CD8-positive, alpha-beta memory T cell (primary cell): ENCODE measurements at regions not wholly inside any gene's neighbourhood (a gene's known extent, or its start where the extent isn't known, plus 50 kb on each side); places are given as distances from the start of the nearest gene placed in this dataset.

Experiments used
- CTCF ChIA-PET: fragments of 350-600 bp; sonication (Branson Sonifier 250); formaldehyde crosslinking; loops from one replicate; lab custom pipeline; 2021; ENCODE audit warnings: antibody characterized with exemption; lab: Charles Lee
- POLR2A ChIA-PET: fragments of 350-600 bp; sonication (Branson Sonifier 250); formaldehyde crosslinking; loops from one replicate; lab custom pipeline; 2021; ENCODE audit warnings: antibody characterized with exemption; lab: Charles Lee
- DNase-seq, 5 donors: peaks; one replicate each; pipeline versions ENCODE4 v3.0.0 to v3.0.0-alpha.2; 2020 to 2022; ENCODE audit warnings: mixed read lengths in 1 of 5
- H3K27ac ChIP-seq: one replicate; pipeline ENCODE4 v1.7.0; 2013; ENCODE audit warnings: low read depth, mild to moderate bottlenecking, low read length, moderate library complexity
- H3K27me3 ChIP-seq: 2 replicates; pipeline ENCODE4 v1.7.0; 2013; ENCODE audit warnings: low read length, mild to moderate bottlenecking; ENCODE audit not compliant: insufficient read depth, poor library complexity, severe bottlenecking
- H3K36me3 ChIP-seq: 2 replicates; pipeline ENCODE4 v1.7.0; 2013; ENCODE audit warnings: mild to moderate bottlenecking, low read length, moderate library complexity; ENCODE audit not compliant: insufficient read depth
- H3K4me1 ChIP-seq: 2 replicates; pipeline ENCODE4 v1.7.0; 2013; ENCODE audit warnings: mild to moderate bottlenecking, low read length, moderate library complexity; ENCODE audit not compliant: insufficient read depth
- H3K4me3 ChIP-seq: 2 replicates; pipeline ENCODE4 v1.7.0; 2013; ENCODE audit warnings: mild to moderate bottlenecking, low read length
- H3K9me3 ChIP-seq: 2 replicates; pipeline ENCODE4 v1.7.0; 2013; ENCODE audit warnings: mild to moderate bottlenecking, low read length
- H3K27ac Mint-ChIP-seq, 8 donors: one replicate each; pipeline ENCODE4 v1.8.0; 2020 to 2021; ENCODE audit warnings: mixed read lengths in 8 of 8, mild to moderate bottlenecking in 6 of 8, inconsistent platforms in 3 of 8, moderate library complexity in 3 of 8
- H3K27me3 Mint-ChIP-seq, 2 donors: one replicate each; pipeline ENCODE4 v1.8.0; 2020 to 2021; ENCODE audit warnings: mixed read lengths in 2 of 2, mild to moderate bottlenecking in 1 of 2, moderate library complexity in 1 of 2
- H3K36me3 Mint-ChIP-seq, 3 donors: one replicate each; pipeline ENCODE4 v1.8.0; 2020 to 2021; ENCODE audit warnings: mixed read lengths in 3 of 3, inconsistent platforms in 1 of 3, mild to moderate bottlenecking in 1 of 3
- H3K4me1 Mint-ChIP-seq, 3 donors: one replicate each; pipeline ENCODE4 v1.8.0; 2020 to 2021; ENCODE audit warnings: mixed read lengths in 3 of 3, inconsistent platforms in 1 of 3, mild to moderate bottlenecking in 1 of 3
- H3K4me3 Mint-ChIP-seq, 7 donors: one replicate each; pipeline ENCODE4 v1.8.0; 2020 to 2021; ENCODE audit warnings: mixed read lengths in 7 of 7, mild to moderate bottlenecking in 6 of 7, moderate library complexity in 4 of 7, inconsistent platforms in 2 of 7
- H3K9me3 Mint-ChIP-seq, 5 donors: one replicate each; pipeline ENCODE4 v1.8.0; 2020 to 2022; ENCODE audit warnings: mixed read lengths in 5 of 5, mild to moderate bottlenecking in 3 of 5, moderate library complexity in 2 of 5, inconsistent platforms in 1 of 5

DNA sequence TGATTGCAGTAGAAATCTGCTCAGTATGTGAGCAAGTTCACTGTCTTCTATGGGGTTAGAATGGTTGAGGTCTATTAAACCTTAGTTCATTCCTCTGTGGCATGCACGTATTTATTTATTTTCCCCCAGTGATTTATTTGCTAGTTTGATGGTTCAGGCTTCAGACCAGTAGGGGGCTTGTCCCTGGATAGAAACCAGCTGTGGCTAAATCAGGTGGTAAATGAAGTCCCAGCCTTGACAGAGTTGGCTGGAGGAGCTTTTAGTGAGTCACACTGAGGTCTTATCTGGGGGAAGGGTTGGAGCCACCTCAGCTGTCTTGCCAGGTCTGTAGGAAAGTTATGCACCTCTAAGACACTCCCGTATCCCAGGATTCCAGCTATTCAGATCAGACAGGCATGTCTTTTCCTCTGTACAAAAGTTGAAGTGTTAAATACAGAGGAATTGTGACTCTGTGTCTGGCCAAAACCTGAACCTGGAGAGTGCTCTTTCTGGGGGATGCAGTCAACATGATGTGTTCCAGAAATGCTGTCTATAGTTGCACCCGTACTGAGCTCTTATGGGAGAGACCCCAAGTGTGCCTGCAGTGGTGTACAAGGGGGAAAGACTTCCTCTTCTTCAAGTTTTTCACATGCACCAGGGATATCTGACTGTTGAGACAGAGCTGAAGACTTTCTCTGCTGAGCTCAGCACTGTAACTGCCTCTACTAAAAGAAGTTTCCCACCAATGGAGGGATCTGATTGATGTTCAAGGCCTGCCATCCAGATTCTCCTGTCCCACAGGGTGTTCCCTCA lies 1322.1 kb downstream of the TMEM121 start:
- Mint-ChIP-seq H3K36me3 (peaks cover 0 to 9% (median 0%) of the 10 kb centered on the region in 3 donors), H3K9me3 (no peaks in the 10 kb centered on the region), H3K27ac (peak overlapping the region in 1 of 8 donors; percentile 24), H3K4me1 (peaks cover 18 to 24% (median 22%) of the 10 kb centered on the region in 3 donors), H3K4me3 (no peak overlapping the region), H3K27me3 (peaks cover 8 to 14% of the 10 kb centered on the region in 2 donors)
- CTCF ChIA-PET: interaction anchor here (1.4 to 1.6 kb wide), 2 partner anchors 9 to 25 kb away, joined by 4 to 13 read pairs; no protein-coding TSS in a partner anchor
- no peaks in the 10 kb centered on the region for H3K9me3 ChIP-seq
- POLR2A ChIA-PET: no interaction called here
- no peak overlapping the region for H3K4me3 ChIP-seq
- DNase-seq: no peak
- no peak overlapping the region for H3K27ac ChIP-seq
- no peaks in the 10 kb centered on the region for H3K27me3 ChIP-seq
- peaks cover 4% of the 10 kb centered on the region for H3K4me1 ChIP-seq
- no peaks in the 10 kb centered on the region for H3K36me3 ChIP-seq

- H3K4me3 ChIP-seq: no peak overlapping the region
- Mint-ChIP-seq H3K4me3 (no peak overlapping the region), H3K36me3 (no peaks in the 10 kb centered on the region), H3K27ac (peak overlapping the region in 1 of 8 donors; percentile 29), H3K27me3 (peaks cover 9 to 19% of the 10 kb centered on the region in 2 donors), H3K4me1 (peaks cover 3 to 6% (median 4%) of the 10 kb centered on the region in 3 donors), H3K9me3 (no peaks in the 10 kb centered on the region)
- H3K27me3 ChIP-seq: no peaks in the 10 kb centered on the region
- CTCF ChIA-PET: interaction anchor here (1.4 kb wide), 1 partner anchor 22 kb away, joined by 4 read pairs; no protein-coding TSS in a partner anchor
- H3K9me3 ChIP-seq: no peaks in the 10 kb centered on the region
- H3K4me1 ChIP-seq: no peaks in the 10 kb centered on the region
- POLR2A ChIA-PET: no interaction called here
- no peak overlapping the region for H3K27ac ChIP-seq
- H3K36me3 ChIP-seq: no peaks in the 10 kb centered on the region
- DNase-seq: no peak
These were observed 1324.8 kb downstream of the TMEM121 start for GRCh38 chr14:106850913-106851825.

DNA sequence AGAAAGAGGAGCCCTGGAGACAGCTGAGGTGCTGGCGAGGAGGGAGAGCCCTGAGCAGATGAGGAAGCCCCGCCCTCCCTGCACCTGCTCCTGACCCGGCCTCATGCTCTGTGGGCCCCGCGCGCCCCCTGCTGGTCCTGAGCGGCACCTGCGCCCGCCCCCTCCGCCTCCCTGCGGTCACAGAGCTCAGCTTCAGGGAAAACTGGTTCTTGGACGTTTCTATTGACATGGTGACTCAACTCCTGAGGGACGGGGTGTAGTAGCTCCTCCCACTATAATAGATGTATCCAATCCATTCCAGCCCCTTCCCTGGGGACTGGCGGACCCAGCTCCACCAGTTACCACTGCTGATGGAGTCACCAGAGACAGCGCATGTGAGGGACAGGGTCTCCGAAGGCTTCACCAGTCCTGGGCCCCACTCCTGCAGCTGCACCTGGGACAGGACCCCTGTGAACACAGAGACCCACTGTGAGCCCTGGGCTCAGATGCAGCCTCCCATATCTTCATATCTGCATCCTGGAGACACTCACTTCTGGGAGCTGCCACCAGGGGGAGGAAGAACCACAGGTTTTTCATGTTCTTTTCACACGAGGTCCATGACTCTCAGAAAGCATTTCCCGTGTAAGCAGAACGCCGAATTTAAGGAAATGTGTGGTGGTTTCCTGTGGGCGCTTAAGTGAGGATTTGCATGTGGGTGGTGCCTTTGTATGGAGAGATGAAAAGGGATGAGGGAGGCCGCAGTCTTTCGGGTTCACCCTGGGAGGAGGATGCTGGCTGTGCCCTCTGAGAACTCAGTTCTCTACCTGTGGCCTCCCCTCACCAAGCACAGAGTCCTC lies 1346.4 kb downstream of the TMEM121 start:
- peak overlapping the region; percentile 20 to 59 (median 40) for H3K4me3 Mint-ChIP-seq
- H3K36me3 Mint-ChIP-seq: no peaks in the 10 kb centered on the region
- H3K27me3 Mint-ChIP-seq: peaks cover 22 to 65% of the 10 kb centered on the region in 2 donors
- H3K4me1 Mint-ChIP-seq: peaks cover 7 to 12% (median 11%) of the 10 kb centered on the region in 3 donors
- Histone ChIP-seq H3K4me3 (peak overlapping the region; percentile 42), H3K27me3 (peaks cover 4% of the 10 kb centered on the region), H3K4me1 (peaks cover 8% of the 10 kb centered on the region), H3K9me3 (no peaks in the 10 kb centered on the region), H3K27ac (no peak overlapping the region), H3K36me3 (no peaks in the 10 kb centered on the region)
- H3K9me3 Mint-ChIP-seq: no peaks in the 10 kb centered on the region
- DNase-seq: peak; percentile 62 to 82 (median 70)
- CTCF ChIA-PET: interaction anchor here (0.7 to 2.9 kb wide), 14 partner anchors 9 to 96 kb away, joined by 3 to 24 read pairs (median 5); no protein-coding TSS in a partner anchor
- POLR2A ChIA-PET: no interaction called here
- H3K27ac Mint-ChIP-seq: peak overlapping the region in 2 of 8 donors; percentile 15 to 60

DNA sequence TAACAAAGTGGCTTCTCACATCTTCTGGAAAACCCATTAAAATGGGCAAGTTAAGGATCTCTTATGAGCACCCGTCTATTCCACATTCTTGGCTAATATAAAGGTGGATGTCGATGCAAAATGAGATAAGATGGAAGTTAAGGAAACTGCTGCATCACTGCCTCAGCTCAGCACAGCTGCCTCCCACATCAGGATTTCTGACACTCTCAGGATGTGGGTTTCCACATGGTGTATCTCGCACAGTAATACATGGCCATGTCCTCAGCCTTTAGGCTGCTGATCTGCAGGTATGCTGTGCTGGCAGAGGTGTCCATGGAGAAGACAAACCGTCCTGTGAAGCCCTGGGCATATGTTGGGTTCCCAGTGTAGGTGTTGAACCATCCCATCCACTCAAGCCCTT lies 1348.0 kb downstream of the TMEM121 start:
- no peaks in the 10 kb centered on the region for H3K9me3 ChIP-seq
- peaks cover 20 to 62% of the 10 kb centered on the region in 2 donors for H3K27me3 Mint-ChIP-seq
- ChIA-PET POLR2A (no interaction called here), CTCF (interaction anchor here (1.3 to 2.9 kb wide), 3 partner anchors 21 to 35 kb away, joined by 3 to 24 read pairs (median 21); no protein-coding TSS in a partner anchor)
- no peak overlapping the region for H3K27ac ChIP-seq
- H3K4me3 ChIP-seq: no peak overlapping the region
- no peak overlapping the region for H3K27ac Mint-ChIP-seq
- peaks cover 4% of the 10 kb centered on the region for H3K27me3 ChIP-seq
- H3K9me3 Mint-ChIP-seq: no peaks in the 10 kb centered on the region
- H3K4me3 Mint-ChIP-seq: no peak overlapping the region
- DNase-seq: no peak
- no peaks in the 10 kb centered on the region for H3K36me3 ChIP-seq
- H3K4me1 Mint-ChIP-seq: peaks cover 7 to 12% (median 11%) of the 10 kb centered on the region in 3 donors
- H3K36me3 Mint-ChIP-seq: no peaks in the 10 kb centered on the region
- H3K4me1 ChIP-seq: peaks cover 8% of the 10 kb centered on the region

DNA sequence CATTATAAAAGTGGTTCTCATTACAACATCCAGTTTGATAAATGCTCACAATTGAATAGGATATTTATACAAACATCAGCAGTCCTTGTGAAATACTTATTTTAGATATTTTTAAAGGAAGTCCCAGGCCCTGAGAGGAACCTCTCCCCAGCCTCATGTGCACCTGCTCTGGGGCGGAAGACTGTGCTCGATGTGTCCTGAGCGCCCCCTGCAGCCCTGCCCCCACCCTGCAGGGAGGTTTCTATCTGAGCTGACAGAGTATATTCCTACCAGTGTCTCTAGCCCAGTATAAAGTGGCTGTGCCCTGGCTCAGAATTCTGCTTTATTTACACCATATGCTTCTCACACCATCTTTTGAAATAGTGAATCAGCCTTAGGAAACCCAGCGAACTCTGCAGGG lies 1349.1 kb downstream of the TMEM121 start:
- no peaks in the 10 kb centered on the region for H3K36me3 Mint-ChIP-seq
- no peak overlapping the region for H3K27ac Mint-ChIP-seq
- DNase-seq: no peak
- no peaks in the 10 kb centered on the region for H3K9me3 Mint-ChIP-seq
- Histone ChIP-seq H3K27me3 (peaks cover 4% of the 10 kb centered on the region), H3K9me3 (no peaks in the 10 kb centered on the region), H3K4me1 (peaks cover 8% of the 10 kb centered on the region), H3K36me3 (no peaks in the 10 kb centered on the region), H3K4me3 (no peak overlapping the region), H3K27ac (no peak overlapping the region)
- peaks cover 16 to 52% of the 10 kb centered on the region in 2 donors for H3K27me3 Mint-ChIP-seq
- POLR2A ChIA-PET: no interaction called here
- no peak overlapping the region for H3K4me3 Mint-ChIP-seq
- CTCF ChIA-PET: no interaction called here
- H3K4me1 Mint-ChIP-seq: peaks cover 7 to 12% (median 11%) of the 10 kb centered on the region in 3 donors

- CTCF ChIA-PET: no interaction called here
- H3K27ac Mint-ChIP-seq: no peak overlapping the region
- H3K9me3 ChIP-seq: no peaks in the 10 kb centered on the region
- no peak overlapping the region for H3K4me3 ChIP-seq
- peaks cover 7 to 12% (median 11%) of the 10 kb centered on the region in 3 donors for H3K4me1 Mint-ChIP-seq
- H3K27ac ChIP-seq: no peak overlapping the region
- H3K4me3 Mint-ChIP-seq: no peak overlapping the region
- POLR2A ChIA-PET: no interaction called here
- no peaks in the 10 kb centered on the region for H3K36me3 Mint-ChIP-seq
- H3K4me1 ChIP-seq: peaks cover 8% of the 10 kb centered on the region
- H3K27me3 ChIP-seq: peaks cover 4% of the 10 kb centered on the region
- no peaks in the 10 kb centered on the region for H3K36me3 ChIP-seq
- peaks cover 13 to 45% of the 10 kb centered on the region in 2 donors for H3K27me3 Mint-ChIP-seq
- DNase-seq: no peak
- H3K9me3 Mint-ChIP-seq: no peaks in the 10 kb centered on the region
These were observed 1350.3 kb downstream of the TMEM121 start for GRCh38 chr14:106876711-106877110.

- H3K9me3 ChIP-seq: no peaks in the 10 kb centered on the region
- H3K27ac Mint-ChIP-seq: no peak overlapping the region
- peaks cover 8% of the 10 kb centered on the region for H3K4me1 ChIP-seq
- H3K36me3 Mint-ChIP-seq: no peaks in the 10 kb centered on the region
- no peak overlapping the region for H3K4me3 ChIP-seq
- POLR2A ChIA-PET: no interaction called here
- H3K36me3 ChIP-seq: no peaks in the 10 kb centered on the region
- no peak overlapping the region for H3K4me3 Mint-ChIP-seq
- H3K9me3 Mint-ChIP-seq: no peaks in the 10 kb centered on the region
- CTCF ChIA-PET: no interaction called here
- H3K4me1 Mint-ChIP-seq: peaks cover 7 to 9% (median 8%) of the 10 kb centered on the region in 3 donors
- H3K27ac ChIP-seq: no peak overlapping the region
- peaks cover 12 to 43% of the 10 kb centered on the region in 2 donors for H3K27me3 Mint-ChIP-seq
- no peak for DNase-seq
- peaks cover 4% of the 10 kb centered on the region for H3K27me3 ChIP-seq
These were observed 1351.1 kb downstream of the TMEM121 start for GRCh38 chr14:106877517-106877916.
